D721Med (cell line): ENCODE measurements at regions not wholly inside any gene's neighbourhood (a gene's known extent, or its start where the extent isn't known, plus 50 kb on each side); places are given as distances from the start of the nearest gene placed in this dataset.

Source experiments
- DNase-seq: peaks from one replicate; pipeline ENCODE4 v3.0.0; 2011; ENCODE audit warnings: low spot score; ENCODE audit not compliant: insufficient read length
- FAIRE-seq: peaks from 2 replicates; lab custom pipeline; 2011; peaks lifted over from hg19 to GRCh38; lab: Jason Lieb, UNC
- CTCF ChIP-seq: IDR thresholded peaks from 2 replicates; pipeline ENCODE4 v1.5.1; 2012; ENCODE audit warnings: mild to moderate bottlenecking, control low read depth; ENCODE audit not compliant: insufficient read depth; ENCODE audit errors: missing control alignments

GRCh38 chr2:215677481-215677880 is 241.6 kb upstream of the FN1 start:
- FAIRE-seq: no peak
- no peak for TF ChIP-seq CTCF

GRCh38 chr2:215672406-215672805 is 236.5 kb upstream of the FN1 start:
- TF ChIP-seq CTCF: no peak
- DNase-seq (no peak), FAIRE-seq (no peak)

More at GRCh38 chr2:215677481-215677880, 241.6 kb upstream of the FN1 start:
- no peak for DNase-seq

GRCh38 chr2:215671691-215672090 is 235.8 kb upstream of the FN1 start:
- DNase-seq (no peak), FAIRE-seq (no peak)
- no peak for TF ChIP-seq CTCF

- no peak for TF ChIP-seq CTCF
- FAIRE-seq (no peak), DNase-seq (no peak)
Observed at GRCh38 chr2:215671244-215671643, 235.4 kb upstream of the FN1 start.

- no peak for FAIRE-seq
Observed at GRCh38 chr2:215670396-215670795, 234.5 kb upstream of the FN1 start.

GRCh38 chr2:215668378-215668775 is 232.5 kb upstream of the FN1 start:
- TF ChIP-seq CTCF: no peak
- no peak for FAIRE-seq
- no peak for DNase-seq

More at GRCh38 chr2:215670396-215670795, 234.5 kb upstream of the FN1 start:
- DNase-seq: no peak
- TF ChIP-seq CTCF: no peak

- no peak for TF ChIP-seq CTCF
- DNase-seq: no peak
- no peak for FAIRE-seq
Observed at GRCh38 chr2:215667585-215668377, 231.9 kb upstream of the FN1 start.
